H1 (cell line): ENCODE measurements at regions not wholly inside any gene's neighbourhood (a gene's known extent, or its start where the extent isn't known, plus 50 kb on each side); places are given as distances from the start of the nearest gene placed in this dataset.
"Not testable (repeated sequence)": the region's sequence is repeated elsewhere in the genome, so short reads cannot be mapped to it uniquely, and the experiment has no call there.

Experiments
- CTCF ChIA-PET: fragments of 300-600 bp; sonication (Branson Sonifier 250); formaldehyde crosslinking; loops from one replicate; lab custom pipeline; 2021; ENCODE audit not compliant: partially characterized antibody; lab: Charles Lee
- POLR2A ChIA-PET: fragments of 300-600 bp; sonication (Branson Sonifier 250); formaldehyde crosslinking; loops from one replicate; lab custom pipeline; 2021; ENCODE audit warnings: inconsistent platforms; ENCODE audit not compliant: partially characterized antibody; lab: Charles Lee
- DNase-seq, 2 experiments: peaks; one replicate each; pipeline versions ENCODE4 v3.0.0 to v3.0.0-alpha.2; 2010 to 2022; ENCODE audit warnings: low spot score in 2 of 2, low read depth in 1 of 2, mixed read lengths in 1 of 2
- FAIRE-seq: peaks from 2 replicates; lab custom pipeline; 2011; peaks lifted over from hg19 to GRCh38; lab: Jason Lieb, UNC
- H2AFZ ChIP-seq: 2 replicates; pipeline ENCODE4 v1.8.1; 2012; ENCODE audit warnings: low read length, inconsistent platforms
- H2AK5ac ChIP-seq: 2 replicates; pipeline ENCODE4 v1.6.1; 2013; ENCODE audit warnings: low read depth, low read length
- H2BK120ac ChIP-seq: replicated peaks from 2 replicates; pipeline ENCODE3; 2013; ENCODE audit warnings: low read depth, low read length, inconsistent platforms
- H2BK12ac ChIP-seq: 2 replicates; pipeline ENCODE4 v1.6.1; 2013; ENCODE audit warnings: low read depth, low read length
- H2BK15ac ChIP-seq: 2 replicates; pipeline ENCODE4 v1.6.1; 2013; ENCODE audit warnings: low read length
- H2BK20ac ChIP-seq: 2 replicates; pipeline ENCODE4 v1.6.1; 2013; ENCODE audit warnings: low read length
- H2BK5ac ChIP-seq: 2 replicates; pipeline ENCODE4 v1.6.1; 2013; ENCODE audit warnings: low read depth, low read length
- H3K14ac ChIP-seq: 2 replicates; pipeline ENCODE4 v1.6.1; 2013; ENCODE audit warnings: inconsistent platforms; ENCODE audit not compliant: insufficient read length
- H3K18ac ChIP-seq: 2 replicates; pipeline ENCODE4 v1.6.1; 2013; ENCODE audit warnings: low read length; ENCODE audit errors: extremely low read depth
- H3K23ac ChIP-seq: 2 replicates; pipeline ENCODE4 v1.6.1; 2013; ENCODE audit warnings: inconsistent platforms; ENCODE audit not compliant: insufficient read length
- H3K23me2 ChIP-seq: 2 replicates; pipeline ENCODE4 v1.6.1; 2013; ENCODE audit warnings: low read depth, low read length
- H3K27ac ChIP-seq: 2 replicates; pipeline ENCODE4 v1.6.1; 2011; ENCODE audit warnings: low read depth, low read length, inconsistent platforms
- H3K27me3 ChIP-seq, 4 experiments: replicated peaks in 1 of 4; 1 replicate in 1 of 4; 2 replicates in 3 of 4; pipeline versions ENCODE4 v1.6.1 to v1.8.1; 2011 to 2013; ENCODE audit warnings: low read length in 3 of 4, mild to moderate bottlenecking in 3 of 4, inconsistent platforms in 2 of 4, mixed read lengths in 2 of 4, moderate library complexity in 1 of 4; ENCODE audit not compliant: control insufficient read depth in 3 of 4, insufficient read depth in 3 of 4; ENCODE audit errors: extremely low read depth in 1 of 4
- H3K36me3 ChIP-seq, 4 experiments: 2 replicates each; pipeline versions ENCODE4 v1.6.1 to v1.8.1; 2011 to 2013; ENCODE audit warnings: mild to moderate bottlenecking in 4 of 4, low read length in 3 of 4, moderate library complexity in 2 of 4, control low read depth in 1 of 4, inconsistent platforms in 1 of 4; ENCODE audit not compliant: insufficient read depth in 4 of 4, control insufficient read depth in 2 of 4
- H3K4ac ChIP-seq: replicated peaks from 2 replicates; pipeline ENCODE3; 2013; ENCODE audit warnings: low read length, low read depth, mixed read lengths, inconsistent platforms; ENCODE audit not compliant: insufficient read length
- H3K4me1 ChIP-seq, 4 experiments: replicated peaks in 1 of 4; 1 replicate in 1 of 4; 2 replicates in 3 of 4; pipeline versions ENCODE4 v1.6.1 to v1.8.1; 2011 to 2013; ENCODE audit warnings: low read length in 3 of 4, inconsistent platforms in 2 of 4, mixed read lengths in 1 of 4; ENCODE audit not compliant: insufficient read depth in 4 of 4, control insufficient read depth in 3 of 4
- H3K4me2 ChIP-seq, 2 experiments: 2 replicates each; pipeline versions ENCODE4 v1.6.1 to v1.8.1; 2011 to 2013; ENCODE audit warnings: low read depth in 2 of 2, low read length in 2 of 2, control low read depth in 1 of 2, inconsistent platforms in 1 of 2, mild to moderate bottlenecking in 1 of 2; ENCODE audit not compliant: insufficient read depth in 1 of 2
- H3K4me3 ChIP-seq, 4 experiments: fragments of 200-600, 300-600 bp in 1 of 4; sonication (generic), shearing (Covaris generic), sonication (Bioruptor Twin) in 1 of 4; 2 replicates each; pipeline versions ENCODE4 v1.5.1 to v1.8.1; 2011 to 2016; ENCODE audit warnings: low read length in 4 of 4, low read depth in 3 of 4, control low read depth in 2 of 4, inconsistent platforms in 2 of 4, mild to moderate bottlenecking in 2 of 4, mixed read lengths in 1 of 4, moderate library complexity in 1 of 4; ENCODE audit not compliant: insufficient read depth in 2 of 4; ENCODE audit errors: extremely low read depth in 1 of 4
- H3K56ac ChIP-seq: replicated peaks from 2 replicates; pipeline ENCODE3; 2013; ENCODE audit warnings: low read depth, mild to moderate bottlenecking, mixed read lengths, low read length, inconsistent platforms; ENCODE audit not compliant: insufficient read length
- H3K79me1 ChIP-seq: 2 replicates; pipeline ENCODE4 v1.6.1; 2013; ENCODE audit warnings: low read depth, low read length, control low read depth
- H3K79me2 ChIP-seq, 2 experiments: 2 replicates each; pipeline versions ENCODE4 v1.6.1 to v1.8.1; 2012 to 2013; ENCODE audit warnings: low read length in 2 of 2, mild to moderate bottlenecking in 2 of 2, inconsistent platforms in 1 of 2; ENCODE audit not compliant: insufficient read depth in 2 of 2, control insufficient read depth in 1 of 2
- H3K9ac ChIP-seq, 4 experiments: replicated peaks in 1 of 4; 1 replicate in 1 of 4; 2 replicates in 3 of 4; pipeline versions ENCODE4 v1.6.1 to v1.8.1; 2011 to 2013; ENCODE audit warnings: low read depth in 3 of 4, low read length in 3 of 4, control low read depth in 2 of 4, mild to moderate bottlenecking in 2 of 4, moderate library complexity in 2 of 4, inconsistent platforms in 1 of 4; ENCODE audit errors: extremely low read depth in 1 of 4
- H3K9me3 ChIP-seq, 2 experiments: 2 replicates each; pipeline versions ENCODE4 v1.6.1 to v1.8.1; 2012 to 2013; ENCODE audit warnings: mild to moderate bottlenecking in 2 of 2, moderate library complexity in 2 of 2, control low read depth in 1 of 2, inconsistent platforms in 1 of 2, low read depth in 1 of 2, low read length in 1 of 2, mixed read lengths in 1 of 2; ENCODE audit not compliant: insufficient read depth in 2 of 2
- H4K20me1 ChIP-seq, 2 experiments: replicated peaks in 1 of 2; 2 replicates each; pipeline versions ENCODE3 to v1.8.1; 2011 to 2013; ENCODE audit warnings: inconsistent platforms in 2 of 2, low read length in 2 of 2, mild to moderate bottlenecking in 1 of 2; ENCODE audit not compliant: insufficient read depth in 2 of 2, control insufficient read depth in 1 of 2
- H4K5ac ChIP-seq: 2 replicates; pipeline ENCODE4 v1.6.1; 2013; ENCODE audit warnings: low read length, low read depth, mixed read lengths, inconsistent platforms; ENCODE audit not compliant: insufficient read length
- H4K8ac ChIP-seq: 2 replicates; pipeline ENCODE4 v1.8.0; 2013; ENCODE audit warnings: mild to moderate bottlenecking, moderate library complexity, low read length, inconsistent platforms; ENCODE audit not compliant: insufficient read depth; ENCODE audit errors: extremely low read depth
- H4K91ac ChIP-seq: replicated peaks from 2 replicates; pipeline ENCODE3; 2013; ENCODE audit warnings: low read length, mixed read lengths, inconsistent platforms; ENCODE audit not compliant: insufficient read length
- FOSL1 ChIP-seq: IDR thresholded peaks from 2 replicates; pipeline ENCODE4 v1.6.1; 2011; ENCODE audit warnings: mild to moderate bottlenecking, low read depth, low read length, moderate library complexity; ENCODE audit not compliant: insufficient read depth
- WGBS, 2 experiments: shearing (Covaris generic) in 1 of 2; methylation state at CpG; one replicate each; pipeline versions ENCODE4 v1.1.6 to v1.1.7; 2013 to 2015; ENCODE audit warnings: low lambda C conversion rate in 2 of 2, mixed read lengths in 2 of 2, inconsistent platforms in 1 of 2, low coverage in 1 of 2, missing lambda C conversion rate in 1 of 2; ENCODE audit not compliant: insufficient replicate concordance in 2 of 2, insufficient coverage in 1 of 2, insufficient read length in 1 of 2; ENCODE audit errors: extremely low coverage in 1 of 2, missing lambda C conversion rate in 1 of 2; 5-methylcytosine and 5-hydroxymethylcytosine counted together

DNA sequence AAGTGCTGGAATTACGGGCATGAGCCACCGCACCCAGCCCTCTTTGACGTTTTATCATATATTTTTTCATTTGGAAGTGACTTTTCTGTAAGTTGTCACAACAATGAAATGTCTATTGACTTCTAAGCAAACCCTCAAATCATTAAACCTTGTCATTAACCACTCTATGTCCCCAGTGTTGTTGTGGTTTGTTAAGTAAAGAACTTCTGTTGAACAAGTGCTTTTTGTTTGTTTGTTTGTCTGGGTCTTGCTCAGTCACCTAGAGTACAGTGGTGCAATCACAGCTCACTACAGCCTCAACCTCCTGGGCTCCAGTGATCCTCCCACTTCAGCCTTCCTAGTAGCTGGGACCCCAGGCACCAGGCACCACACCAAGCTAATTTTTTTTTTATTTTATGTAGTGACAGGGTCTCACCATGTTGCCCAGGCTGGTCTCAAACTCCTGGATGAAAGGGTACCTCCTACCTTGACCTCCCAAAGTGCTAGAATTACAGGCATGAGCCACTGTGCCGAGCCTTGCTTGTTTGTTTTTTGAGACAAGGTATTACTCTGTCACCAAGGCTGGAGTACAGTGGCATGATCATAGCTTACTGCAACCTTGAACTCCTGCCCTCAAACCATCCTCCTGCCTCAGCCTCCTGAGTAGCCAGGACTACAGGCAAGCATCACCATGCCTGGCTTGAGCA, 57.6 kb upstream of the LOC128125822 start (continued):
- no peak for TF ChIP-seq FOSL1

DNA sequence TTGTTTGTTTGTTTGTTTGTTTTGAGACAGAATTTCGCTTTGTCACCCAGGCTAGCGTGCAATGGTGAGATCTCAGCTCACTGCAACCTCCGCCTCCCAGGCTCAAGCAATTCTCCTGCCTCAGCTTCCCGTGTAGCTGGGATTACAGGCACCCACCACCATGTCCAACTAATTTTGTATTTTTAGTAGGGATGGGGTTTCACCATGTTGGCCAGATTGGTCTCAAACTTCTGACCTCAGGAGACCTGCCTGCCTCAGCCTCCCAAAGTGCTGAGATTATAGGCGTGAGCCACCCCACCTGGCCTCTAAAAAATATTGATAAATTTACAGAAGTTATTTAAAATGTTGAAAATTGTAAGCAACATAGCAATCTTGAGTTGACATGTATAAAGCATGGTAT, 57.1 kb upstream of the LOC128125822 start:
- H3K79me1 ChIP-seq, H4K5ac ChIP-seq, H2BK15ac ChIP-seq, H3K36me3 ChIP-seq, H2AK5ac ChIP-seq, H2AFZ ChIP-seq, H3K4me3 ChIP-seq, H3K9me3 ChIP-seq, H3K23me2 ChIP-seq, H3K4me1 ChIP-seq, H3K79me2 ChIP-seq, H3K27ac ChIP-seq, H3K14ac ChIP-seq, H2BK120ac ChIP-seq, H3K27me3 ChIP-seq, H3K4ac ChIP-seq, H4K20me1 ChIP-seq, H2BK20ac ChIP-seq, DNase-seq, H3K18ac ChIP-seq, H2BK5ac ChIP-seq, H3K4me2 ChIP-seq, POLR2A ChIA-PET, H4K8ac ChIP-seq, H4K91ac ChIP-seq, H3K23ac ChIP-seq, H3K9ac ChIP-seq, FAIRE-seq, H3K56ac ChIP-seq, H2BK12ac ChIP-seq: not testable (repeated sequence)
- CTCF ChIA-PET, result interaction anchor here (0.9 to 1.4 kb wide), 3 partner anchors 9 to 13 kb away, joined by 3 to 4 read pairs (median 3); no protein-coding TSS in a partner anchor
- WGBS, 2 experiments, result 88% methylated on average over 5 of the region's 5 CpGs; no CpG with 5 or more reads in 1 of the 2 experiments
